Amniotic epithelial cell (primary cell): ENCODE measurements at regions not wholly inside any gene's neighbourhood (a gene's known extent, or its start where the extent isn't known, plus 50 kb on each side); places are given as distances from the start of the nearest gene placed in this dataset.
"Not testable (repeated sequence)": the region's sequence is repeated elsewhere in the genome, so short reads cannot be mapped to it uniquely, and the experiment has no call there.

Experiments used
- DNase-seq: peaks from one replicate; pipeline ENCODE4 v3.0.0-alpha.2; 2010; ENCODE audit warnings: low read depth

- not testable (repeated sequence) for DNase-seq
Observed at GRCh38 chr5:103377638-103378037, 119.1 kb downstream of the MACIR start.

- DNase-seq: no peak
Observed at GRCh38 chr5:103375863-103376591, 117.5 kb downstream of the MACIR start.

- DNase-seq: peak; percentile 38
Observed at GRCh38 chr5:103375350-103375749, 116.8 kb downstream of the MACIR start.

DNA sequence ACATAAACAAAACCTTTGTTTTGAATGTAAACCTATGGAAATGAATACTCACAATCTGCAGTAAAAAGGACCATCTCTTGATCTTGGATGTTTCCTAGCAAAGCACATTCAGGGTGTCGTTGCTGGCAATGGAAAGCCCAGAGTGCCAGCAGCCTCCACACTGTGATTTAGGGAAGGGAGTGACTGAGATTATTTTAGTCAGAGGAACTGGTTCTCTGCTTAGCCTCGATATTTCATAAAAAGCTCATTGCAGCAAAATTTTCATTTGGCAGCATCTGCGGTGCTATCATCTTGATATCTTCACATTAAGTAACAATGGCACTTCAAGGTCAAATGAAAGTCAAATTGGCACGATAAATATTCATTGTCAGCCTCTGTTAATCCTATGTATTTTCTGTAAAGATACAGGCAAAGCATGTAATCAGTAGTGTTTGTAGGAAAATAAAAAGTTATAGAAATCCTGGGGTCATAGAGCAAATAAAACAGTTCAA, 116.0 kb downstream of the MACIR start:
- no peak for DNase-seq

DNA sequence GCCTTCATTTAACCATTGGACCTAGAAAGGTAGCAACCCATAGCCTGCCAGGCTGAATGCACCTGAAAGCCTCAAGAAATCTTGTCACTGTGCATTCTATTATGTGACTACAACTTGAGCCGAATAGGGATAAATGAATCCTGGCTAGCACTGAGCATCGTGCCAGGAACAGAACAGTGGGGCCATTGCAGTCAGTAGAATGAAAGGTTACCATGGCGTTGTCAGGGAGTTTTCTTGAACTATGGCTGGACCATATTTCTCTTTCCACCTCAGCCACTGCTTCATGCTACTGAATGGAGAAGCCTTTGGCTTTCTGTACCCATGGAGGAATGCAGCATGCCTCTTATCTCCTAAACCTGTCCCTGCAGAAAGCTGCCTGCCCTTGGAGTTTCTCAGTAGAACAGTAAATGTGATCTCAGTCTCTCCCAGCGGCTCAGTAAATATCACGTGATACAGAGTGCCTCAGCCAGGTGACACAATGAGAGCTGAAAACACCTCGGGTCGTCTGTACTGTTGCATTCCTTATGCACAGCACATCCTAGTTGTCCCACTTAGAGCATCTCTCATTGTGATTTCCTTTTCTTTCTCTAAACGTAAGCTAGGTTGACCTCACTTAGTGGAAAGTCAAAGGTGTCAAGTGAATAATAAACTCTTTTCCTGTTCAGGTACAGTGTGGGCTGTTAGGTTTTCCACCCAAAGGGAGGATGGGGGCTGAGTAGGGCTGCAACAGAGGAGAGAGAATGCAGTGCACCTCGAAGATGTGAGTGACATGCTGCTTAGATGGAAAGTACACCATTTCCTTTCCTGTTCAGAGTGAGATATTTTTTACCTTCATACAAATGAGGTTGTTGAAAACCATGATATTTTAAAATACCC, 115.3 kb downstream of the MACIR start:
- no peak for DNase-seq

GRCh38 chr5:103371046-103371607, 112.6 kb downstream of the MACIR start:
- no peak for DNase-seq

- no peak for DNase-seq
Observed at GRCh38 chr5:103369125-103370120, 110.9 kb downstream of the MACIR start.

GRCh38 chr5:103367702-103368101, 109.1 kb downstream of the MACIR start:
- DNase-seq: no peak

DNA sequence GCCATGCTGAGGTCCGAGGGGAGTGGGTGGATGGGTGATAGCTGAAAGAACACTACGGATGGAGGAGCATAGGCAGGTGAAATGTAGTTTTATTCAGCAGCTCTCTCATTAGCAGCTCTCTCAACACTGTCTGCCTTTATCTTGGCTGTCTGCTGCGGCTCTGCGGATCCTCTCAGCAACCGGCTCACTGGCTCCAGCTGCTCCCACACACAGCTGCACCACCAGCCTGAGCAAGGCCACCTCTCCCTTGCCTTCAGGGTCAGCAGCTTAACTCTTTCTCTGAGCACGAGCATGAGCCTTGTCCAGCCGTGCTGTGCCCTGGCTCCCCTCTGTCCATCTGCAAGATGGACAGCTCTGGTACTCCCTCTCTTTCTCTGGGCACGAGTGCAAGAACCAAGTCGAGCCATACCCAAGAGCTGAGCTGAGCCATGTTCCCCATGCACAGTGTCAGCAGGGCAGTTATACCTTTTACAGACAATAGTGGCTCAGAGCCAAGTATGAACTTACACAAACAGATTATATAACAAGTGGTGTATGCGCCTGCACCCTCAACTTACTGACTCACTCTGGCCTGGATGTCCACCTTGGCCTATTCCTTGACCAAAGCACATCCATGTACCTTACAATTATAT, 108.5 kb downstream of the MACIR start:
- no peak for DNase-seq

GRCh38 chr5:103364074-103364473, 105.5 kb downstream of the MACIR start:
- peak; percentile 31 for DNase-seq

DNA sequence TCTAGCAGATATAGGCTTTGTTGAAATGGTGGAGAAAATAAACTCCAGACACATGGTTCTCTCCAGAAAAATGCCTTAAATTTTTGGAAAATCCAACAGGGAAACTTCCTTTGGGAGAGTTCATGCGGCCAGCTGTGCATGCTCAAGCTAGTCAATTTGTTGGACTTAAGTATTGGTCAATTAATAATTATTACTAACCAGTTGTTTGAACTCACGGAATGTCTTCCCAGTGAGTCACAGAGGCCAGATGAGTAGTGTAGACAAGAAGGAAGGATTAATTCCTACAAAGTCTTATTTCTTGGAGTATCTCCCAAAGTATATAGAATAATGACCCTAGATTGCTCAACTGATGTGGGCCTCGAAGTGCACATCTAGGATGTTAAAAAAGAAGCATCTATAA, 103.6 kb downstream of the MACIR start:
- DNase-seq: peak; percentile 50

- no peak for DNase-seq
Observed at GRCh38 chr5:103360475-103360874, 101.9 kb downstream of the MACIR start.

DNA sequence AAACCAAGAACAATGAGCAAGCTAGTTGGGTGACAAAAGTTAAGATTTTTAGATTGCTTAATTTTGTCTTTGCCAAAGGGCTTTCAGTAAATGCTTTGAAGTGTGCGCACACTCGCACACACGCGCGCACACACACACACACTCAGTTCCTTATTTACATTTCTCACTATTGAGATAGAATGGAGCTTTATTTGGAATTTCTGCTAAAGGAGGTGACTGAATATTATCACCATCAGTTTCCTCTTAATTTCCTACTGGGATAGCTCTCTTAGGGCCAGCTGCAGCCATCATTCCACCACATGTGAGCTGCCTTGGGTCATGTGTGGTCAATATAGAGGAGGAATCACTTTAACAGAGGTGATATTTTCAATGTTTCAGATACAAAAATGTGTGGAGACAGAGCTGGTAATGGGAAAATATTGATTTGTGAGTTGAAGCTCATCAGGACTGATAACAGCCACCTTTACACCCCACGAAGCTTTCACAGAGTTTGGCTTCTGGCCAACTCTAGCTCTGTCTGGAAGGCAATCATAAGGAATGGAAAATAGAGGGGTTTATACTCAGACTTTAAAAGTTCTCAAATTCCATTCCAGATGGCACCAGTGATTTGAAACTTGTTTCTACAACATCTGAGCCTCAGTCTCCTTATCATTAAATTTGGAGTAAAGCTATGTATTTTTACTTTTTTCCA, 99.9 kb downstream of the MACIR start:
- no peak for DNase-seq

DNA sequence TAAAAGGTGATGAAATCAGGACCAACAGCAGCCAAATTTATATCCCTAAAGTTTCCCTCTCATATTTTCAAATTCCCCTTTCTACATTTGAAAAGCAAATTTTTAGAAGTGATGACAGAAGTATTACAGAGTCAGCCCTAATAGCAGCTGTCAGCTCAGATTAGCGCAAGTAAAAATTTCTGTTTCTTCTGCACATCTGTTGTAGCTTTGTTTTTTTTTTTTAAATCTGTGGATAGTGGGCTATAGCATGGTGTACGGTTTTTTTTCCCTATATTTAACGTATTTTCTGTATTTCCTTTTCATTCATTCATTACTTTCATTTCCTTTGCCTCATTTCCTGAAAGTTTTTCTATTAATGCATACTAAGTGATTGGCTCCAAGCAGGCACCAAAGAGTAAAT, 99.1 kb downstream of the MACIR start:
- no peak for DNase-seq

DNA sequence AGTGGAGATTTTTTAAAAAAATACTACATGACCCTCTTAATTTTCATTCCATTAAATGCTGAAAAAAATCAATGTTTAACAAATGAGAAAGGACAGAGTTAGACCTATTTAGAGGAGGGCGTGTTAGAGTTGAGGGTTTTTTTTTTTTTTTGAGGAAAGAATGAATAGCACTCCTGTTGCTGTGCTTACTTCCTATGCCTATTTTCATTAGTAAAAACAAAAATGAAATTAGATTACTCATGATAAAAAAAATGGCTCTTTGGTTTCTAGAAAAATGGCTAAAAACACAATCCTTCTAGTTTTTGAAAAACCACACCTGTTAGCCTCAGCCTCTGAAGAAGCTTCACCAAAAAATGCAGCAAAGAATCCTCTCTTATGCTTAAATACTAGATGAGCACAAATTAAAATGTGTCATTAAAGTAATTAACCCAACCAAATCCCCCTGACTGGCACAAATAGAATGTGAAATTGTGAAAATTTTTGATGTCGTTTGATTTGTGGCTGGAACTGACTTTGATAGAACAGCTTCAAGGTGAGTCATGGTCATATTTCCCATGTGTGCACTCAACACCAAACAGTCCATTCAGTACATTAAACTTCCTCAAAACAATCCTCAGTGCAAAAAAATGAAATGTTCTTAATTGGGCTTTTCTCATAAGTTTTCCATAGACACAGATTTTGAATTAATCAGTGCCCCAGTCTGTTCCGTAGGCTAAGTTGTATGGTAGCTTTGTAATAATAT, 98.0 kb downstream of the MACIR start:
- no peak for DNase-seq

DNA sequence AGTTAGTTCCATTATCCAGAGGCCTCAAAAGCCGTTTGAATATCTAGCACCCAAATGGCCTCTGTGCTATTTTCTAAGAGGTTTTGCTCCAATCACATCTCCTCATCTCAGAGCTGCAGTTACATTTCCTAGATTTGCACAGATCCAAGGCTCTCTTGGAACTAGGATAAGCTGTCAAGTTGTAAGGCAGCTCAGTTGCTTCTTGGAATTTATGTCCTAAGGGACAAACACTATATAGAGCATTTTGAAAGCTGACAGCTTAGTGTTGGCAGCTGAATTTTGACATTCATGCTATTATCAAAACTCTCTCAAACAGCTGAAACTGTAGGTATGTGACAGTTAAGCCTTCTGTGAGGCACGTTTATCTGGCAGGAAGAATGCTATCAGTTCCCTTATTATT, 97.0 kb downstream of the MACIR start:
- no peak for DNase-seq

DNA sequence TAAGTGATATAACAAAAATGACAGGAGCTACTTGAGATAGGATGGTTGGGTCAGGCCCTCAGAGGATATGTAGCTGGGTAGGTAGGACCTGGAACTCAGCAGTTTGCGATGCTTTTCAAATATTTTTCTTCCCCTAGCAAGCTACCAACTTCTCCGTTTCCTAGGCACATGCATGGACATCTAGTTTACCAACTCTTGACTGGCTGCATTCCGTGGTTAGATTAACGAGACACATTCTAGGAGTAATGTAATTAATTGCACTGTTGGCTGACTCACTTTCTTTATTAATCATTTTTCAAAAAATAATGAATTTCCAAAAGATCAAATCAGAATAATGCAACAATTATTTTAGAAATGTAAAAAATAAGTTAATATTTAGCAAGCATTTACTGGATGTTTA, 95.9 kb downstream of the MACIR start:
- no peak for DNase-seq

- no peak for DNase-seq
Observed at GRCh38 chr5:103353581-103353980, 95.0 kb downstream of the MACIR start.

GRCh38 chr5:103347716-103348423, 89.3 kb downstream of the MACIR start:
- DNase-seq: no peak
